IMR-90 (cell line): ENCODE measurements at regions not wholly inside any gene's neighbourhood (a gene's known extent, or its start where the extent isn't known, plus 50 kb on each side); places are given as distances from the start of the nearest gene placed in this dataset.

Experiments
- ATAC-seq: fragments of 200-7000 bp; cut with Tn5 transposase; 2 replicates; pipeline ENCODE4 v1.9.1; 2020; ENCODE audit warnings: low read depth, mild to moderate bottlenecking, moderate library complexity
- BruUV-seq: library from RNA; stranded (reverse); fragments of 400-500 nt; replicated peaks from 2 replicates; lab custom pipeline; 2021; lab: Mats Ljungman, UMichigan
- CTCF ChIA-PET: fragments of 300-600 bp; formaldehyde crosslinking; extraction: SDS; loops from one replicate; lab custom pipeline; 2021; ENCODE audit warnings: antibody characterized with exemption; lab: Yijun Ruan, JAX
- POLR2A ChIA-PET: fragments of 300-600 bp; sonication (Branson Sonifier 250); formaldehyde crosslinking; loops from one replicate; lab custom pipeline; 2022; ENCODE audit warnings: antibody characterized with exemption; ENCODE audit not compliant: unreplicated experiment; lab: Charles Lee
- DNase-seq: peaks from one replicate; pipeline ENCODE4 v3.0.0; 2013
- H2AFZ ChIP-seq: replicated peaks from 2 replicates; pipeline ENCODE3; 2013; ENCODE audit warnings: low read length, mild to moderate bottlenecking; ENCODE audit not compliant: poor library complexity
- H2AK5ac ChIP-seq: 2 replicates; pipeline ENCODE4 v1.6.1; 2013; ENCODE audit warnings: low read depth, low read length, inconsistent platforms
- H2AK9ac ChIP-seq: replicated peaks from 2 replicates; pipeline ENCODE3; 2013; ENCODE audit warnings: mild to moderate bottlenecking, low read depth, low read length, moderate library complexity; ENCODE audit not compliant: poor library complexity
- H2BK120ac ChIP-seq: 2 replicates; pipeline ENCODE4 v1.6.1; 2013; ENCODE audit warnings: low read depth, low read length, inconsistent platforms
- H2BK15ac ChIP-seq: 3 replicates; pipeline ENCODE4 v1.6.1; 2013; ENCODE audit warnings: low read depth, low read length, inconsistent platforms
- H2BK20ac ChIP-seq: 2 replicates; pipeline ENCODE4 v1.6.1; 2013; ENCODE audit warnings: low read depth, mild to moderate bottlenecking, inconsistent platforms, low read length, moderate library complexity
- H2BK5ac ChIP-seq: 2 replicates; pipeline ENCODE4 v1.6.1; 2013; ENCODE audit warnings: mild to moderate bottlenecking, low read depth, low read length, inconsistent platforms; ENCODE audit not compliant: poor library complexity, severe bottlenecking
- H3K14ac ChIP-seq: replicated peaks from 2 replicates; pipeline ENCODE4 v1.6.1; 2013; ENCODE audit warnings: low read depth, low read length, inconsistent platforms
- H3K18ac ChIP-seq: 2 replicates; pipeline ENCODE4 v1.6.1; 2013; ENCODE audit warnings: low read depth, low read length, control low read depth
- H3K23ac ChIP-seq: 2 replicates; pipeline ENCODE4 v1.6.1; 2013; ENCODE audit warnings: low read depth, low read length, inconsistent platforms
- H3K27ac ChIP-seq: 2 replicates; pipeline ENCODE4 v1.5.1; 2013; ENCODE audit warnings: mild to moderate bottlenecking, control low read depth, low read length; ENCODE audit not compliant: insufficient read depth
- H3K27me3 ChIP-seq: 2 replicates; pipeline ENCODE4 v1.6.1; 2013; ENCODE audit warnings: low read length; ENCODE audit not compliant: control insufficient read depth, insufficient read depth
- H3K36me3 ChIP-seq: 2 replicates; pipeline ENCODE4 v1.6.1; 2013; ENCODE audit warnings: low read length, mixed read lengths; ENCODE audit not compliant: control insufficient read depth, insufficient read depth
- H3K4ac ChIP-seq: 2 replicates; pipeline ENCODE4 v1.6.1; 2013; ENCODE audit warnings: low read depth, low read length, inconsistent platforms
- H3K4me1 ChIP-seq: 2 replicates; pipeline ENCODE4 v1.6.1; 2013; ENCODE audit warnings: low read length, mixed read lengths; ENCODE audit not compliant: control insufficient read depth, insufficient read depth
- H3K4me2 ChIP-seq: 2 replicates; pipeline ENCODE4 v1.6.1; 2013; ENCODE audit warnings: low read depth, mild to moderate bottlenecking, control low read depth, low read length, moderate library complexity
- H3K4me3 ChIP-seq: 2 replicates; pipeline ENCODE4 v1.5.1; 2013; ENCODE audit warnings: low read depth, mild to moderate bottlenecking, control low read depth, low read length, moderate library complexity; ENCODE audit not compliant: insufficient read depth
- H3K56ac ChIP-seq: 2 replicates; pipeline ENCODE4 v1.6.1; 2013; ENCODE audit warnings: low read length, inconsistent platforms; ENCODE audit not compliant: insufficient read depth; ENCODE audit errors: extremely low read depth
- H3K79me1 ChIP-seq, 2 experiments: 2 replicates each; pipeline ENCODE4 v1.6.1; 2013; ENCODE audit warnings: low read length in 2 of 2, inconsistent platforms in 1 of 2, low read depth in 1 of 2
- H3K9ac ChIP-seq: 2 replicates; pipeline ENCODE4 v1.6.1; 2013; ENCODE audit warnings: low read depth, low read length, control low read depth
- H3K9me1 ChIP-seq: 2 replicates; pipeline ENCODE4 v1.6.1; 2013; ENCODE audit warnings: low read length, inconsistent platforms; ENCODE audit not compliant: insufficient read depth
- H3K9me3 ChIP-seq: 2 replicates; pipeline ENCODE4 v1.6.1; 2013; ENCODE audit warnings: low read length; ENCODE audit not compliant: control insufficient read depth, insufficient read depth
- H4K20me1 ChIP-seq: 2 replicates; pipeline ENCODE4 v1.6.1; 2013; ENCODE audit warnings: low read length, inconsistent platforms; ENCODE audit not compliant: insufficient read depth
- H4K5ac ChIP-seq: 2 replicates; pipeline ENCODE4 v1.6.1; 2013; ENCODE audit warnings: mild to moderate bottlenecking, low read depth, low read length, control low read depth
- H4K8ac ChIP-seq, 2 experiments: 2 replicates each; pipeline ENCODE4 v1.6.1; 2013; ENCODE audit warnings: low read depth in 2 of 2, low read length in 2 of 2, control low read depth in 1 of 2, inconsistent platforms in 1 of 2
- H4K91ac ChIP-seq: 2 replicates; pipeline ENCODE4 v1.6.1; 2013; ENCODE audit warnings: low read depth, low read length, inconsistent platforms; ENCODE audit not compliant: insufficient read depth
- BHLHE40 ChIP-seq: fragments of 150-350 bp; IDR thresholded peaks from 2 replicates; pipeline ENCODE4 v1.6.1; 2016; ENCODE audit warnings: mild to moderate bottlenecking, low read depth, low read length
- CEBPB ChIP-seq: IDR thresholded peaks from 2 replicates; pipeline ENCODE4 v1.6.1; 2012; ENCODE audit warnings: low read depth, low read length, improper control_type of control experiment
- CHD1 ChIP-seq: IDR thresholded peaks from 2 replicates; pipeline ENCODE4 v1.6.1; 2012; ENCODE audit warnings: low read depth, low read length, improper control_type of control experiment
- MAFK ChIP-seq: IDR thresholded peaks from 2 replicates; pipeline ENCODE4 v1.6.1; 2012; ENCODE audit warnings: low read depth, low read length, improper control_type of control experiment
- MAZ ChIP-seq: IDR thresholded peaks from 2 replicates; pipeline ENCODE4 v1.6.1; 2012; ENCODE audit warnings: low read depth, mild to moderate bottlenecking, low read length, improper control_type of control experiment, moderate library complexity, borderline replicate concordance
- NFE2L2 ChIP-seq: fragments of 150-350 bp; IDR thresholded peaks from 2 replicates; pipeline ENCODE4 v1.6.1; 2016; ENCODE audit warnings: low read depth, mild to moderate bottlenecking, low read length
- POLR2A ChIP-seq: IDR thresholded peaks from 2 replicates; pipeline ENCODE4 v1.6.1; 2012; ENCODE audit warnings: mild to moderate bottlenecking, low read depth, low read length
- RAD21 ChIP-seq: IDR thresholded peaks from 2 replicates; pipeline ENCODE4 v1.6.1; 2012; ENCODE audit warnings: low read length, improper control_type of control experiment
- RCOR1 ChIP-seq: IDR thresholded peaks from 2 replicates; pipeline ENCODE4 v1.6.1; 2012; ENCODE audit warnings: mild to moderate bottlenecking, low read length, improper control_type of control experiment; ENCODE audit not compliant: insufficient replicate concordance
- RFX5 ChIP-seq: IDR thresholded peaks from 2 replicates; pipeline ENCODE4 v1.8.0; 2012; ENCODE audit warnings: low read depth, mild to moderate bottlenecking, low read length, moderate library complexity
- WGBS, 2 experiments: methylation state at CpG; one replicate each; pipeline versions ENCODE4 v1.1.5 to v1.1.7; 2013; ENCODE audit warnings: missing lambda C conversion rate in 2 of 2; ENCODE audit not compliant: insufficient read length in 1 of 2; ENCODE audit errors: extremely low coverage in 2 of 2; 5-methylcytosine and 5-hydroxymethylcytosine counted together
- dilution Hi-C: fragments of 300-500 bp; cut with HindIII; formaldehyde crosslinking; loops from one replicate; pipeline ENCODE4 v1.14.3; 2018; ENCODE audit warnings: low sequenced_read_pairs; ENCODE audit not compliant: unreplicated experiment
- in situ Hi-C: fragments of 300-500 bp; cut with MboI; formaldehyde crosslinking; loops from 3 replicates; pipeline ENCODE4 v1.14.3; 2019; ENCODE audit warnings: low sequenced_read_pairs, inconsistent platforms, mixed read lengths
- intact Hi-C: fragments of 100-400 bp; cut with micrococcal nuclease; formaldehyde crosslinking; loops from 2 replicates; pipeline ENCODE4 v1.10.0; 2022
- TF ChIP-seq, protein P1 (sequence below): fragments of 150-350 bp; IDR thresholded peaks from 2 replicates; pipeline ENCODE4 v1.6.1; 2016; ENCODE audit warnings: low read depth, mild to moderate bottlenecking, low read length, moderate library complexity, borderline replicate concordance
- TF ChIP-seq, protein P2 (sequence below): conservative IDR thresholded peaks from 2 replicates; pipeline ENCODE4 v1.5.1; 2012; ENCODE audit warnings: mild to moderate bottlenecking, low read depth, low read length, improper control_type of control experiment

DNA sequence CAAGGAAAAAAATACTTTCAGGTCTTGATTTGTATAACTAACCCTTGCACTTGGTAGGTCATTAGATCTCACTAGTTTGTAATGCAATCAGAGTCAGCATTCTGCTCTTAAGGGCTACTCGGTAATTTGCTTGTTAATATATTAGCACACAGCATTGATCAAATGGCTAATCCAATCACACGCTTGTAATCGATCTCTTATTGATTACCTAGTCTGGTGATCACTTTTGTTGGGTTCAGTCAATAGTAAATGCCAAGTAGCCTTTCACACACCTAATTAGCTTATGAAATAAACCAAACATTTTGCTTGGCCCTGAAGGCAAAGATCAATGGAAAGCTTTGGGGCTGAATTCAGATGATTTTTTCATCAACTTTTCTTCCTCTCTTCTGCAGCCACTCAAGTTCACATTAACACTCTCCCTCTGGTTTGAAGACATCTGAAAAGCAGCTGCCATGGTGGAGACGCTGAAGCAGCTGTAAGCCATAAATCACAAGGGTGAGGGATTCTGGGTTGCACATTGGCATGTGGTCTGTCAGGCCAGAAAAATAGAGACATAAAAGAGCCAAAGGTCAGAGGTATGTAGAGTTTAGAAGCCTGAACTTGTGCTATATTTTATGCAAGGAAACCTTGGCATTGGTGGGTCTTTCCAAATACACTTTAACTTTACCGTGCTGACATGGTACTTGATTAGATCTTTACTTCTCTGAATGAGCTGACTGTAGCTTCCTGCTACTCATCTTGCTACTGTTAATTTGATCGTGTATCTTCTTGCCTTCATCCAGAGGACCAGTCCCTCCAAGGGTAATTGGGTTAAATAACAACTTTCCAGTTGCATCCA lies 234.4 kb downstream of the SIM1 start:
- Histone ChIP-seq H2BK20ac (no peak overlapping the region), H3K36me3 (no peaks in the 10 kb centered on the region), H3K4ac (no peak overlapping the region), H2AK5ac (no peak overlapping the region), H4K5ac (no peak overlapping the region), H2AFZ (no peak overlapping the region), H3K23ac (0 out of 2 replicates have a peak overlapping the region, but pooled peaks have one; percentile 1), H2BK15ac (no peak overlapping the region), H2BK5ac (no peak overlapping the region), H3K9me3 (no peaks in the 10 kb centered on the region), H4K20me1 (no peaks in the 10 kb centered on the region), H3K27me3 (no peaks in the 10 kb centered on the region), H3K4me3 (no peak overlapping the region), H4K91ac (no peak overlapping the region), H4K8ac (no peak overlapping the region), H3K56ac (no peak overlapping the region), H3K9me1 (no peaks in the 10 kb centered on the region), H3K14ac (no peak overlapping the region), H2BK120ac (no peak overlapping the region), H3K4me1 (peaks cover 2% of the 10 kb centered on the region; the same call in 1 of the 2 replicates), H3K27ac (no peak overlapping the region), H3K18ac (no peak overlapping the region), H3K9ac (no peak overlapping the region), H3K79me1 (no peaks in the 10 kb centered on the region), H3K4me2 (no peak overlapping the region), H2AK9ac (no peak overlapping the region)
- ATAC-seq (no peak), DNase-seq (no peak)
- no TSS peak for BruUV-seq
- no CpG with 5 or more reads among the region's 6 CpGs for WGBS, 2 experiments
- dilution Hi-C loops: no loop called here
- intact Hi-C loops: loop anchor here (10.0 kb wide), 1 partner anchor 116 kb away; no protein-coding TSS in a partner anchor
- in situ Hi-C loops: no loop called here
- ChIA-PET CTCF (interaction anchor here (0.5 to 2.1 kb wide), 4 partner anchors 36 to 63 kb away, joined by 3 to 6 read pairs (median 4); no protein-coding TSS in a partner anchor), POLR2A (no interaction called here)
- TF ChIP-seq CHD1 (no peak), RAD21 (no peak), BHLHE40 (no peak), MAFK (no peak), RFX5 (no peak), POLR2A (no peak), NFE2L2 (no peak), MAZ (no peak), CEBPB (no peak), RCOR1 (no peak)
- TF ChIP-seq, protein P1, sequence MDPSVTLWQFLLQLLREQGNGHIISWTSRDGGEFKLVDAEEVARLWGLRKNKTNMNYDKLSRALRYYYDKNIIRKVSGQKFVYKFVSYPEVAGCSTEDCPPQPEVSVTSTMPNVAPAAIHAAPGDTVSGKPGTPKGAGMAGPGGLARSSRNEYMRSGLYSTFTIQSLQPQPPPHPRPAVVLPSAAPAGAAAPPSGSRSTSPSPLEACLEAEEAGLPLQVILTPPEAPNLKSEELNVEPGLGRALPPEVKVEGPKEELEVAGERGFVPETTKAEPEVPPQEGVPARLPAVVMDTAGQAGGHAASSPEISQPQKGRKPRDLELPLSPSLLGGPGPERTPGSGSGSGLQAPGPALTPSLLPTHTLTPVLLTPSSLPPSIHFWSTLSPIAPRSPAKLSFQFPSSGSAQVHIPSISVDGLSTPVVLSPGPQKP: no peak
- TF ChIP-seq, protein P2, sequence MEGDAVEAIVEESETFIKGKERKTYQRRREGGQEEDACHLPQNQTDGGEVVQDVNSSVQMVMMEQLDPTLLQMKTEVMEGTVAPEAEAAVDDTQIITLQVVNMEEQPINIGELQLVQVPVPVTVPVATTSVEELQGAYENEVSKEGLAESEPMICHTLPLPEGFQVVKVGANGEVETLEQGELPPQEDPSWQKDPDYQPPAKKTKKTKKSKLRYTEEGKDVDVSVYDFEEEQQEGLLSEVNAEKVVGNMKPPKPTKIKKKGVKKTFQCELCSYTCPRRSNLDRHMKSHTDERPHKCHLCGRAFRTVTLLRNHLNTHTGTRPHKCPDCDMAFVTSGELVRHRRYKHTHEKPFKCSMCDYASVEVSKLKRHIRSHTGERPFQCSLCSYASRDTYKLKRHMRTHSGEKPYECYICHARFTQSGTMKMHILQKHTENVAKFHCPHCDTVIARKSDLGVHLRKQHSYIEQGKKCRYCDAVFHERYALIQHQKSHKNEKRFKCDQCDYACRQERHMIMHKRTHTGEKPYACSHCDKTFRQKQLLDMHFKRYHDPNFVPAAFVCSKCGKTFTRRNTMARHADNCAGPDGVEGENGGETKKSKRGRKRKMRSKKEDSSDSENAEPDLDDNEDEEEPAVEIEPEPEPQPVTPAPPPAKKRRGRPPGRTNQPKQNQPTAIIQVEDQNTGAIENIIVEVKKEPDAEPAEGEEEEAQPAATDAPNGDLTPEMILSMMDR: no peak
